ENCODE measurements at regions not wholly inside any gene's neighbourhood (a gene's known extent, or its start where the extent isn't known, plus 50 kb on each side); places are given as distances from the start of the nearest gene placed in this dataset.

- no peaks in the 10 kb centered on the region for H3K27me3 ChIP-seq (replicated peaks; ENCODE audit: insufficient read depth, low read length)
- DNase-seq = no peak
- H3K9me3 ChIP-seq (replicated peaks; ENCODE audit: insufficient read depth, low read length) = no peaks in the 10 kb centered on the region
- H3K27ac ChIP-seq (ENCODE audit: low read length) = no peak overlapping the region
- no peaks in the 10 kb centered on the region for H4K20me1 ChIP-seq (ENCODE audit: insufficient read depth, low read length)
- H3K79me2 ChIP-seq (ENCODE audit: low read length) = no peaks in the 10 kb centered on the region
- H2AFZ ChIP-seq (ENCODE audit: low read length) = no peak overlapping the region
- no peak overlapping the region for H3K4me2 ChIP-seq (ENCODE audit: low read depth, low read length)
- no peaks in the 10 kb centered on the region for H3K9me2 ChIP-seq (replicated peaks; ENCODE audit: insufficient read depth, low read length)
- TF ChIP-seq EZH2 (optimal IDR thresholded peaks at IDR 0.05; ENCODE audit: low read depth, low read length) = no peak
- no peak for TF ChIP-seq EZH2phosphoT487 (IDR thresholded peaks at IDR 0.05; ENCODE audit: low read length)
- no peak for TF ChIP-seq CTCF (IDR thresholded peaks at IDR 0.05; ENCODE audit: low read length)
- no peak overlapping the region for H3K9ac ChIP-seq (ENCODE audit: low read length)
- no peaks in the 10 kb centered on the region for H3F3A ChIP-seq (ENCODE audit: insufficient read depth, low read length)
- no peaks in the 10 kb centered on the region for H3K4me1 ChIP-seq (ENCODE audit: low read length)
- no peak overlapping the region for H3K4me3 ChIP-seq (ENCODE audit: low read length)
- no peaks in the 10 kb centered on the region for H3K36me3 ChIP-seq (replicated peaks; ENCODE audit: insufficient read depth, low read length)
These were observed 189.5 kb upstream of the PLEKHG7 start for GRCh38 chr12:92513231-92513730.

- no peaks in the 10 kb centered on the region for H3K36me3 ChIP-seq (replicated peaks; ENCODE audit: insufficient read depth, low read length)
- no peak overlapping the region for H3K9ac ChIP-seq (ENCODE audit: low read length)
- H3K27me3 ChIP-seq (replicated peaks; ENCODE audit: insufficient read depth, low read length) = no peaks in the 10 kb centered on the region
- no peak for TF ChIP-seq EZH2phosphoT487 (IDR thresholded peaks at IDR 0.05; ENCODE audit: low read length)
- TF ChIP-seq EZH2 (optimal IDR thresholded peaks at IDR 0.05; ENCODE audit: low read depth, low read length) = no peak
- TF ChIP-seq CTCF (IDR thresholded peaks at IDR 0.05; ENCODE audit: low read length) = no peak
- H3K9me3 ChIP-seq (replicated peaks; ENCODE audit: insufficient read depth, low read length) = no peaks in the 10 kb centered on the region
- no peaks in the 10 kb centered on the region for H4K20me1 ChIP-seq (ENCODE audit: insufficient read depth, low read length)
- H3K4me1 ChIP-seq (ENCODE audit: low read length) = no peaks in the 10 kb centered on the region
- no peak overlapping the region for H3K4me3 ChIP-seq (ENCODE audit: low read length)
- H3K4me2 ChIP-seq (ENCODE audit: low read depth, low read length) = no peak overlapping the region
- no peak overlapping the region for H2AFZ ChIP-seq (ENCODE audit: low read length)
- H3K79me2 ChIP-seq (ENCODE audit: low read length) = no peaks in the 10 kb centered on the region
- H3K27ac ChIP-seq (ENCODE audit: low read length) = no peak overlapping the region
- no peaks in the 10 kb centered on the region for H3K9me2 ChIP-seq (replicated peaks; ENCODE audit: insufficient read depth, low read length)
- DNase-seq = no peak
- no peaks in the 10 kb centered on the region for H3F3A ChIP-seq (ENCODE audit: insufficient read depth, low read length)
These were observed 191.0 kb upstream of the PLEKHG7 start for GRCh38 chr12:92511786-92512185.

GRCh38 chr12:92509156-92509738 lies 193.5 kb upstream of the PLEKHG7 start:
- Histone ChIP-seq H3K36me3 (replicated peaks; ENCODE audit: insufficient read depth, low read length) (no peaks in the 10 kb centered on the region), H3K9me3 (replicated peaks; ENCODE audit: insufficient read depth, low read length) (no peaks in the 10 kb centered on the region), H3K4me1 (ENCODE audit: low read length) (0 out of 2 replicates have a peak, but pooled peaks cover 4% of the 10 kb centered on the region), H3K9me2 (replicated peaks; ENCODE audit: insufficient read depth, low read length) (no peaks in the 10 kb centered on the region), H3F3A (ENCODE audit: insufficient read depth, low read length) (0 out of 2 replicates have a peak, but pooled peaks cover 7% of the 10 kb centered on the region), H3K4me3 (ENCODE audit: low read length) (no peak overlapping the region), H3K4me2 (ENCODE audit: low read depth, low read length) (no peak overlapping the region), H2AFZ (ENCODE audit: low read length) (no peak overlapping the region), H4K20me1 (ENCODE audit: insufficient read depth, low read length) (no peaks in the 10 kb centered on the region), H3K79me2 (ENCODE audit: low read length) (no peaks in the 10 kb centered on the region), H3K27ac (ENCODE audit: low read length) (no peak overlapping the region), H3K27me3 (replicated peaks; ENCODE audit: insufficient read depth, low read length) (no peaks in the 10 kb centered on the region), H3K9ac (ENCODE audit: low read length) (no peak overlapping the region)
- DNase-seq = no peak
- no peak for TF ChIP-seq EZH2 (optimal IDR thresholded peaks at IDR 0.05; ENCODE audit: low read depth, low read length)
- TF ChIP-seq CTCF (IDR thresholded peaks at IDR 0.05; ENCODE audit: low read length) = no peak
- no peak for TF ChIP-seq EZH2phosphoT487 (IDR thresholded peaks at IDR 0.05; ENCODE audit: low read length)
